ENCODE measurements at regions not wholly inside any gene's neighbourhood (a gene's known extent, or its start where the extent isn't known, plus 50 kb on each side); places are given as distances from the start of the nearest gene placed in this dataset.

DNA sequence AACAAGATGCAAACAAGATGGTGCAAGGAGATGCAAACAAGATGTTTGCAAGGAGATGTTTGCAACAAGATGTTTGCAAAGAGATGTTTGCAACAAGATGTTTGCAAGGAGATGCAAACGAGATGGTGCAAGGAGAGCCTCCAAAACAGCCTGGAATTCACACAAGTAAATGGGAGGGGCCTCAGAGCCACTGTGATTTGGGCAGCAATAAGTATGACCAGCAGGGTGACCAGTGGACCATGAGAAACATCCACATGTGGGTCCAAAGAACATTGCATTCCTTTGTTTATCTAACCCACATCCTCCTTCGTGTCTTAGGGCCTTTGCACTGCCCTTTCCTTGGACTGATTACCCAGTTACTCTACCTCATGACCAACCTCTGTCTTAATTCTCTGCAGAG lies 162.9 kb downstream of the PLPP3 start:
- DNase-seq = no peak

GRCh38 chr1:56415720-56416119 lies 163.6 kb downstream of the PLPP3 start:
- DNase-seq = no peak

- DNase-seq = no peak
Measured at GRCh38 chr1:56415258-56415657, 164.1 kb downstream of the PLPP3 start.

DNA sequence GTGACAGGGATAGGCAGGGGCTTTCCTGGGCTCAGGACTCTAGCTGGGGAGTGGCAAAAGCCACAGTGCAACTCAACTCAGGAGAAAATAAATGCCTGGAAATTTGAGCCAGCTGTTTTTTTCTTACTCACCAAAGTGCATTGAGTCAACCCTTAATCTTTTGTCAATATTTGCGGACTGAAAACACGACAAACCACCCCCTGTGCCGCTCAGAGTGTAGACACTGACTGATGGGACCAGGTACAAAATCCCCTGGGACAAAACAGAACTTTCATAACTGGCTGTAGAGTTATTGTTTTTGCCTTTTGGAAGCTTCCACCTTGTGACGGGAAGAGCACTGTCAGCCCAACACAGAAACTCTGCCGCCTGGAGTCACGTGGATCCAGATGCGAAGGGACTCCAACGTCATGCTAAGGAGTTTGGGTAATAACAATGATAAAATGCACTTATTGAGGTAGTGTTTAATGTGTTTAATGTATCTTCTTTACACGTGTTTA lies 164.6 kb downstream of the PLPP3 start:
- DNase-seq = no peak

GRCh38 chr1:56413671-56414199 lies 165.6 kb downstream of the PLPP3 start:
- DNase-seq = no peak

- no peak for DNase-seq
Measured at GRCh38 chr1:56411484-56412180, 167.7 kb downstream of the PLPP3 start.

GRCh38 chr1:56411021-56411420 lies 168.3 kb downstream of the PLPP3 start:
- no peak for DNase-seq

- no peak for DNase-seq
Measured at GRCh38 chr1:56410405-56410804, 169.0 kb downstream of the PLPP3 start.

GRCh38 chr1:56409112-56409691 lies 170.2 kb downstream of the PLPP3 start:
- DNase-seq = no peak

DNA sequence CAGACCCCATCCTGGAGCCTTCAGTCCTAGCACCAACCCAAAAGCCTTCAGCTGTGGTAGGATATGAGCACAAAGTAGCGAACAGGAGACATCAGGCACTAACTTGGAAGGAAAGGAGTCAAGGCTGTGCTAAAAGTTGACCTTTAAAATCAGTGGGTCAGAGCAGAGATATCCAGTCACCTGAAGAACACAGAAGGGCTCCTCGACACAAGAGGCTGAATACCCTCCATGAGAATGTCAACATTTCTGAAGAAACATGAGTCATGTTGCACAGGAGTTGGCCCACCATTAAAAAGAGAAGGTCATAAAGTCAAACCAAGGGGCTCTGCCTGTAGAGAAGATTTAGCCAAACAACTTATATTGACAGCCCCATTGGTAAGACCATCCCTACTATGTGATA lies 172.5 kb downstream of the PLPP3 start:
- no peak for DNase-seq

GRCh38 chr1:56404561-56405030 lies 174.8 kb downstream of the PLPP3 start:
- no peak for DNase-seq

DNA sequence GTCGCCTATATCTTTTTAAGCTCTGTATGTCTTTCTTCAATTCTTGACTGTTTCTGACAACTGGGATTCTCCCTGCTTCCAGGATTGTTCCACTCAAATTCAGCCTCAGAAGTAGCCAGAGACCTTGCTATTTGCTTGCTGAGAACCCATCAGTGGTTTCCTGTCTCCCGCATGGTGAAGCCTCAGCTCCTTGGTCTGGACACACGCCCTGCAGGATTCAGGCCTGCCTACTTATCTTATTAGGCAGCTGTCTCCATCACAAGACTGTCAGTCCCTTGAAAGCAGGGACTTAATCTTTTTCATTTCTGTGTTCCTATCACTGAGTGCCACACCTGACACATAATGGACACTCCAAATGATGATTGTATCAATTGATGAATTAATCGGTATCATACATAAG lies 175.3 kb downstream of the PLPP3 start:
- no peak for DNase-seq

DNA sequence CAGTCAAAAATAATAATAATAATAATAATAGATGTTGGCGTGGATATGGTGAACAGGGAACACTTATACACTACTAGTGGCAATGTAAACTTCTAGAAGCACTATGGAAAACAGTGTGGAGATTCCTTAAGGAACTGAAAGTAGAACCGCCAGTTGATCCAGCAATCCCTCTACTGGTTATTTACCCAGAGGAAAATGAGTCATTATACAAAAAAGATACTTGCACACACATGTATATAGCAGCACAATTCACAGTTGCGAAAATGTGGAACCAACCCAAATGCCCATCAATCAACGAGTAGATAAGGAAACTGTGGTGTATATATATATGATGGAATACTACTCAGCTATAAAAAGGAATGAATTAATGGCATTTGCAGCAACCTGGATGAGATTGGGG lies 176.0 kb downstream of the PLPP3 start:
- DNase-seq = no peak

- no peak for DNase-seq
Measured at GRCh38 chr1:56401191-56401590, 178.2 kb downstream of the PLPP3 start.

- DNase-seq = no peak
Measured at GRCh38 chr1:56400526-56400925, 178.8 kb downstream of the PLPP3 start.

DNA sequence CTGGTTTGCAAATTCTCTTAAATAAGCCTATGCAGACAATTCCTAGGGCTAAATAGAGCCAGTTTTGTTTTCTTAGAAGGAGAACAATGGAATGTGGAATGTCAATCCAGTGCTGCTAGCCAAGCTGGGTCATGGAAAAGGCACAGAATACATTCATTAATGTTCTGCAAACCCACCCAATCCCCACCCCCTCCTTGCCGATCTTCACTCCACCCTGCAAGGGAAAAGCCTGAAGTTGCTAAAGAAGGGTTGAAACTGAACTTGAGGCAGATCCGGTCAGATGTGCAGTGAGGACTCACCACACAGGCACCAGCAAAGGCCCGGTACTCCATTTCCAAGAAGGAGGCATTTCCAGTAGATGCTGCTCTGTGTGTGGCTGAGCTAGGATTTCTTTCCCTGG lies 179.6 kb downstream of the PLPP3 start:
- no peak for DNase-seq

DNA sequence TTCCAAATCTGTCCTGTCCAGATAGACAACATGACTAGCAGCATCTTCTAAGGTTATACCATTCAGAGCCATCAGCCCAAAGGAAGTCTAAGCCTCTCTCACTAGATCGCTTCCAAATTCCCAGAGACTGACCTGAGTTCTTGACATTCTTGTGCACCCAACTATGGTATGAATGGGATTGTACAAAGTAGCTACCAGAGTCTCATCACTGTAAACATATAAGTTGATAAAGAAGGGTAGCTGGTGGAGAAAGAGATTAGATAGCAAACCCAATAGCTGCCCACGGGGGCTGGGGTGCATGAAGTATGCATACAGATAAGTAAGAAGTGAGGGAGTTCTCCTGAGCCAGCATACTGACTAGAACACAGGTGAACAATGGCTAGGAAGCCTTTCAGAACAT lies 180.0 kb downstream of the PLPP3 start:
- no peak for DNase-seq

DNA sequence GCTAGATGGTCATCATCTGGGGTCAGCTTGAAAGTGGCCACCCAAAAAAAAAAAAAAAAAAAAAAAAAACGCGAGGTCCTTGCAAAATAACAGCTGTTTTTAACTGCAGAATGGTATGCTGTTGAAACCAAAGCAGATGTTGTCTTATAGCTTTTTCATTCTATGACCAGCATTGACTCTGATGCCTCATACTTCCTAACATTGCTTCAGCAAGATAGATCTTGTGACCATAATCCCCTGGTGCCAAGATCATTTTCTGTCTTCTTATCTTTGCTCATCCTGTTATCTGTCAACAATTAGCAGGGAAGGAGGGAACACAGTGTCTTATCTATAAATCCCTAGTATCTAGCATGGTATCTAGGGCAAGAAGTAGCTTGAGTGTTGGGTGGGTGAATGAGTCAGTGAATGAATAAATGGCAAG lies 181.5 kb downstream of the PLPP3 start:
- DNase-seq = no peak

DNA sequence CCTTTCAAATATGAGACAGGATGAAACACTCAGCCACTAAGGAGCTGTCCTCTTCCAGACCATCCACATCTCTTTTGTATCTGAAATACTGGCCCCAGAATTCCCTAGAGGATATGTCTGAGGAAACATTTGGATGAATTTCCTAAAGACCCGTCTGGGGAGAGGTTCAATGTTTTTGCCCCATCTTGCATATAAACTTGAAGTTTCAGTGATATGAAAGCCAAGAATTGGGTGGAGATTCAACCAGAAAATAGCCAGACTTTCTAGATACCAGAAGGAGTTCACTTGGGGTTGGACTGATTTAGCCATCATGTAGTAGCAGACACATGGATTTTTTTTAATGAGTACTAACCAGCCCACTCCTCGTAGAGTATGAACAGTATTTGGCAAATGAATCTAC lies 182.0 kb downstream of the PLPP3 start:
- DNase-seq = no peak

GRCh38 chr1:56396581-56396980 lies 182.8 kb downstream of the PLPP3 start:
- DNase-seq = no peak

- DNase-seq = no peak
Measured at GRCh38 chr1:56395776-56396175, 183.6 kb downstream of the PLPP3 start.

GRCh38 chr1:56394298-56394697 lies 185.1 kb downstream of the PLPP3 start:
- DNase-seq = no peak

GRCh38 chr1:56390934-56391731 lies 188.2 kb downstream of the PLPP3 start:
- DNase-seq = no peak
